ENCODE measurements at regions not wholly inside any gene's neighbourhood (a gene's known extent, or its start where the extent isn't known, plus 50 kb on each side); places are given as distances from the start of the nearest gene placed in this dataset.

GRCh38 chr14:83441801-83442200 lies 1908.1 kb upstream of the SEL1L start:
- TF ChIP-seq, protein P1, sequence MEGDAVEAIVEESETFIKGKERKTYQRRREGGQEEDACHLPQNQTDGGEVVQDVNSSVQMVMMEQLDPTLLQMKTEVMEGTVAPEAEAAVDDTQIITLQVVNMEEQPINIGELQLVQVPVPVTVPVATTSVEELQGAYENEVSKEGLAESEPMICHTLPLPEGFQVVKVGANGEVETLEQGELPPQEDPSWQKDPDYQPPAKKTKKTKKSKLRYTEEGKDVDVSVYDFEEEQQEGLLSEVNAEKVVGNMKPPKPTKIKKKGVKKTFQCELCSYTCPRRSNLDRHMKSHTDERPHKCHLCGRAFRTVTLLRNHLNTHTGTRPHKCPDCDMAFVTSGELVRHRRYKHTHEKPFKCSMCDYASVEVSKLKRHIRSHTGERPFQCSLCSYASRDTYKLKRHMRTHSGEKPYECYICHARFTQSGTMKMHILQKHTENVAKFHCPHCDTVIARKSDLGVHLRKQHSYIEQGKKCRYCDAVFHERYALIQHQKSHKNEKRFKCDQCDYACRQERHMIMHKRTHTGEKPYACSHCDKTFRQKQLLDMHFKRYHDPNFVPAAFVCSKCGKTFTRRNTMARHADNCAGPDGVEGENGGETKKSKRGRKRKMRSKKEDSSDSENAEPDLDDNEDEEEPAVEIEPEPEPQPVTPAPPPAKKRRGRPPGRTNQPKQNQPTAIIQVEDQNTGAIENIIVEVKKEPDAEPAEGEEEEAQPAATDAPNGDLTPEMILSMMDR (IDR thresholded peaks at IDR 0.05; ENCODE audit: low read depth, low read length), result no peak
- no peak overlapping the region for H3K4me3 ChIP-seq (ENCODE audit: low read depth, low read length)
- DNase-seq (ENCODE audit: low read depth, low spot score), result no peak
- CTCF ChIA-PET, result no interaction called here
- no peaks in the 10 kb centered on the region for H3K9me3 ChIP-seq (ENCODE audit: control insufficient read depth, insufficient read depth, low read length)
- no peak overlapping the region for H3K27ac ChIP-seq (ENCODE audit: low read depth, low read length)
- POLR2A ChIA-PET, result no interaction called here
- no peaks in the 10 kb centered on the region for H3K27me3 ChIP-seq (ENCODE audit: control insufficient read depth, insufficient read depth, low read length)

DNA sequence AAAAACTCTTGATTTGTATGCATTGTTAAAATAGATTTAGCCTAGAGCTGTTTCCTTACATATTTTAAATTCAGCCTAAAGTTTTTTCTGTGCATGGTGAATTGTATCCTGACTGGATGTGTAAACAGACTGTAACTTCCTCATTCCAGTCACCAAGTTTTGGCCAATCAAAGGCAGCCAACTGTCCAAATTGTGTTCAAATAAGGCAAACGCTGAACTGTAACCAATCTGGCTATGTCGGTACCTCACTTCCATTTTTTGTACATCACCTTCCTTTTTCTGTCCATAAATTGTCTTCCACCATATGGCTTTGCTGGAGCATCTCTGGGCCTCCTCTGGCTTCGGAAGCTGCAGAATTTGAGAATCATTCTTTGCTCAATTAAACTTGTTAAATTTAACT lies 1921.9 kb upstream of the SEL1L start:
- DNase-seq (ENCODE audit: low read depth, low spot score), result no peak
- Histone ChIP-seq H3K27ac (ENCODE audit: low read depth, low read length) (no peak overlapping the region), H3K4me3 (ENCODE audit: low read depth, low read length) (no peak overlapping the region), H3K27me3 (ENCODE audit: control insufficient read depth, insufficient read depth, low read length) (no peaks in the 10 kb centered on the region), H3K9me3 (ENCODE audit: control insufficient read depth, insufficient read depth, low read length) (peaks cover 9% of the 10 kb centered on the region; the same call in 1 of the 2 replicates)
- ChIA-PET POLR2A (no interaction called here), CTCF (interaction anchor here (2.0 kb wide), 1 partner anchor 10 kb away, joined by 8 read pairs; no protein-coding TSS in a partner anchor)
- TF ChIP-seq, protein P1 (IDR thresholded peaks at IDR 0.05; ENCODE audit: low read depth, low read length), result no peak

- TF ChIP-seq, protein P1 (IDR thresholded peaks at IDR 0.05; ENCODE audit: low read depth, low read length), result no peak
Measured at GRCh38 chr14:83461521-83461920, 1927.9 kb upstream of the SEL1L start.

GRCh38 chr14:83462759-83463158 lies 1929.1 kb upstream of the SEL1L start:
- POLR2A ChIA-PET, result no interaction called here
- no peak for DNase-seq (ENCODE audit: low read depth, low spot score)
- TF ChIP-seq, protein P1 (IDR thresholded peaks at IDR 0.05; ENCODE audit: low read depth, low read length), result no peak
- Histone ChIP-seq H3K27ac (ENCODE audit: low read depth, low read length) (no peak overlapping the region), H3K4me3 (ENCODE audit: low read depth, low read length) (no peak overlapping the region), H3K9me3 (ENCODE audit: control insufficient read depth, insufficient read depth, low read length) (peaks cover 5% of the 10 kb centered on the region; the same call in 1 of the 2 replicates), H3K27me3 (ENCODE audit: control insufficient read depth, insufficient read depth, low read length) (no peaks in the 10 kb centered on the region)
- CTCF ChIA-PET, result interaction anchor here (0.6 to 4.1 kb wide), 7 partner anchors 9 to 463 kb away, joined by 3 to 31 read pairs (median 4); no protein-coding TSS in a partner anchor

More at GRCh38 chr14:83461521-83461920, 1927.9 kb upstream of the SEL1L start:
- ChIA-PET CTCF (interaction anchor here (1.1 to 1.5 kb wide), 2 partner anchors 161 to 751 kb away, joined by 3 to 9 read pairs; no protein-coding TSS in a partner anchor), POLR2A (no interaction called here)
- DNase-seq (ENCODE audit: low read depth, low spot score), result no peak
- Histone ChIP-seq H3K9me3 (ENCODE audit: control insufficient read depth, insufficient read depth, low read length) (peaks cover 5% of the 10 kb centered on the region; the same call in 1 of the 2 replicates), H3K27ac (ENCODE audit: low read depth, low read length) (no peak overlapping the region), H3K27me3 (ENCODE audit: control insufficient read depth, insufficient read depth, low read length) (no peaks in the 10 kb centered on the region), H3K4me3 (ENCODE audit: low read depth, low read length) (no peak overlapping the region)

DNA sequence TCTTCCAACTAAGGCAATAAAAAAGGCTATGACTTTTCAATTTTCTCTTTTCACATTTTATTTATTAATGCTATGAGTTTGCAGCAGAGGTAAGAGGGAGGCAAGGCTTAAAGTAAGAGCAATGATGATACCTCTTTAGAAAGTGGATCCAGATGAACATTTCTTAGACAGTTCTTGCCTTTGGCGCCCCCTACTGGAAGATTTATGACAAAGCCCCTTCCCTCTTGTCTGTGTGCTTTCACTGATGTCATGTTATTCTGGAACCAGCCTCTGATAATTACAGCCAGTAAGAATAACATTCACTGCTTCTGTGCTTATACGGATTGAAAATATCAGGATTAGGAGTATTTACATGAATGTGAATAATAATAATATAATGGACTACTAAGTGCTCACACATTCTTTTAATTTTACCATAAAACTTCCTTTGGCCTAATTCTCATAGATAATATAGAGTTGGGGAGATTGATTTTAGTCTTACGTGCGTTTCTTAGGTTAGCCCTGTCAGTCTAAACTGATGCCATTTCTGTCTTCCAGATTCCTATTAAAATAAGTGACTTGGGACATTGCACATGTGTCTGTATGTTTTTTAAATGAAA lies 1929.9 kb upstream of the SEL1L start:
- ChIA-PET POLR2A (no interaction called here), CTCF (interaction anchor here (0.7 to 4.1 kb wide), 9 partner anchors 9 to 571 kb away, joined by 3 to 31 read pairs (median 4); no protein-coding TSS in a partner anchor)
- peak; percentile 13 for DNase-seq (ENCODE audit: low read depth, low spot score)

More for the DNA sequence above, 1929.9 kb upstream of the SEL1L start:
- no peak overlapping the region for H3K27ac ChIP-seq (ENCODE audit: low read depth, low read length)
- H3K4me3 ChIP-seq (ENCODE audit: low read depth, low read length), result no peak overlapping the region
- TF ChIP-seq, protein P1 (IDR thresholded peaks at IDR 0.05; ENCODE audit: low read depth, low read length), result peak; percentile 83
- H3K27me3 ChIP-seq (ENCODE audit: control insufficient read depth, insufficient read depth, low read length), result no peaks in the 10 kb centered on the region
- peaks cover 5% of the 10 kb centered on the region; the same call in 1 of the 2 replicates for H3K9me3 ChIP-seq (ENCODE audit: control insufficient read depth, insufficient read depth, low read length)
